Astrocyte (in vitro differentiated cells and primary cell): ENCODE measurements at regions not wholly inside any gene's neighbourhood (a gene's known extent, or its start where the extent isn't known, plus 50 kb on each side); places are given as distances from the start of the nearest gene placed in this dataset.

Source experiments
- DNase-seq: peaks from one replicate; pipeline ENCODE4 v3.0.0-alpha.2; 2010; ENCODE audit warnings: low read depth
- FAIRE-seq: peaks from 2 replicates; lab custom pipeline; 2011; peaks lifted over from hg19 to GRCh38; lab: Jason Lieb, UNC
- H2AFZ ChIP-seq: 2 replicates; pipeline ENCODE4 v1.6.0; 2012; ENCODE audit warnings: low read depth, low read length, inconsistent platforms
- H3K27ac ChIP-seq: 2 replicates; pipeline ENCODE4 v1.5.1; 2011; ENCODE audit warnings: low read depth, low read length, inconsistent platforms
- H3K27me3 ChIP-seq: 2 replicates; pipeline ENCODE4 v1.6.0; 2011; ENCODE audit warnings: low read length, inconsistent platforms; ENCODE audit not compliant: insufficient read depth
- H3K36me3 ChIP-seq: 2 replicates; pipeline ENCODE4 v1.5.1; 2011; ENCODE audit warnings: low read length, inconsistent platforms; ENCODE audit not compliant: insufficient read depth
- H3K4me1 ChIP-seq: 2 replicates; pipeline ENCODE4 v1.5.1; 2011; ENCODE audit warnings: low read length, inconsistent platforms; ENCODE audit not compliant: insufficient read depth
- H3K4me2 ChIP-seq: 2 replicates; pipeline ENCODE4 v1.6.0; 2012; ENCODE audit warnings: low read length, inconsistent platforms
- H3K4me3 ChIP-seq: 2 replicates; pipeline ENCODE4 v1.5.1; 2011; ENCODE audit warnings: low read depth, mild to moderate bottlenecking, low read length, inconsistent platforms; ENCODE audit not compliant: insufficient read depth
- H3K79me2 ChIP-seq: 2 replicates; pipeline ENCODE4 v1.6.0; 2012; ENCODE audit warnings: mild to moderate bottlenecking, low read length, inconsistent platforms; ENCODE audit not compliant: insufficient read depth
- H3K9ac ChIP-seq: 2 replicates; pipeline ENCODE4 v1.6.0; 2012; ENCODE audit warnings: mild to moderate bottlenecking, low read length, inconsistent platforms
- H3K9me3 ChIP-seq: 2 replicates; pipeline ENCODE4 v1.5.1; 2012; ENCODE audit warnings: low read depth, mild to moderate bottlenecking, low read length, inconsistent platforms; ENCODE audit not compliant: insufficient read depth
- H4K20me1 ChIP-seq: 2 replicates; pipeline ENCODE4 v1.6.0; 2012; ENCODE audit warnings: low read length, inconsistent platforms; ENCODE audit not compliant: insufficient read depth
- H3K27ac Mint-ChIP-seq: one replicate; pipeline ENCODE4 v1.8.0; 2021; ENCODE audit warnings: mild to moderate bottlenecking, mixed read lengths; ENCODE audit not compliant: unreplicated experiment
- H3K27me3 Mint-ChIP-seq: one replicate; pipeline ENCODE4 v1.8.0; 2021; ENCODE audit warnings: low read depth, mixed read lengths; ENCODE audit not compliant: unreplicated experiment
- H3K36me3 Mint-ChIP-seq: one replicate; pipeline ENCODE4 v1.8.0; 2021; ENCODE audit warnings: low read depth, mixed read lengths; ENCODE audit not compliant: unreplicated experiment
- H3K4me1 Mint-ChIP-seq: one replicate; pipeline ENCODE4 v1.8.0; 2021; ENCODE audit warnings: low read depth, mixed read lengths; ENCODE audit not compliant: unreplicated experiment
- H3K4me3 Mint-ChIP-seq: one replicate; pipeline ENCODE4 v1.8.0; 2021; ENCODE audit warnings: mild to moderate bottlenecking, moderate library complexity, mixed read lengths; ENCODE audit not compliant: unreplicated experiment
- H3K9me3 Mint-ChIP-seq: one replicate; pipeline ENCODE4 v1.8.0; 2021; ENCODE audit warnings: mild to moderate bottlenecking, mixed read lengths; ENCODE audit not compliant: unreplicated experiment
- EZH2 ChIP-seq: IDR thresholded peaks from 2 replicates; pipeline ENCODE4 v1.6.1; 2012; ENCODE audit warnings: mild to moderate bottlenecking, low read length, inconsistent platforms; ENCODE audit not compliant: insufficient read depth
- TF ChIP-seq, protein P1 (sequence below): IDR thresholded peaks from 2 replicates; pipeline ENCODE4 v1.5.1; 2011; ENCODE audit warnings: low read depth, mild to moderate bottlenecking, inconsistent platforms, low read length, moderate library complexity; ENCODE audit not compliant: insufficient read depth

DNA sequence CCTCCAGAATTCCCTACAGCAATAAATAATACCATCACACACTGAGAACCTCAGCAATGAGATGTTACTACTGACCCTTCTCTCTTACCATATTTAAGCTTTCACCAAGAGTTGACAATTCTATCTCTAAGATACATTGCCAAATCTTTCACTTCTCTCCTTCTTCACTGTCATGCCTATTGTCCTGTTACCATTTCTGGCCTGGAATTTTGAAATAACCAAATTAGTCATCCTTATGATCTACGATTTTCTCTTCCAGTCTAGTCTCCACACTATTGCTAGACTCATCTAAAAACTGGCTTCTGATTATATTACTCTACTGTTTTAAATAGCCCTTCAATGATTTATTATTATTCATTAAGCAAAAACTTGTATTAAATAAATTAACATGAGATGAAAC is 656.1 kb upstream of the ADGRL4 start:
- H3K9me3 Mint-ChIP-seq: peaks cover 2% of the 10 kb centered on the region
- H2AFZ ChIP-seq: no peak overlapping the region
- H3K9ac ChIP-seq: no peak overlapping the region
- peaks cover 15% of the 10 kb centered on the region for H3K4me1 Mint-ChIP-seq
- H3K4me3 ChIP-seq: no peak overlapping the region
- DNase-seq (no peak), FAIRE-seq (no peak)
- no peaks in the 10 kb centered on the region for H3K79me2 ChIP-seq
- no peaks in the 10 kb centered on the region for H3K36me3 Mint-ChIP-seq
- H3K4me1 ChIP-seq: no peaks in the 10 kb centered on the region
- no peaks in the 10 kb centered on the region for H3K9me3 ChIP-seq
- TF ChIP-seq, protein P1, sequence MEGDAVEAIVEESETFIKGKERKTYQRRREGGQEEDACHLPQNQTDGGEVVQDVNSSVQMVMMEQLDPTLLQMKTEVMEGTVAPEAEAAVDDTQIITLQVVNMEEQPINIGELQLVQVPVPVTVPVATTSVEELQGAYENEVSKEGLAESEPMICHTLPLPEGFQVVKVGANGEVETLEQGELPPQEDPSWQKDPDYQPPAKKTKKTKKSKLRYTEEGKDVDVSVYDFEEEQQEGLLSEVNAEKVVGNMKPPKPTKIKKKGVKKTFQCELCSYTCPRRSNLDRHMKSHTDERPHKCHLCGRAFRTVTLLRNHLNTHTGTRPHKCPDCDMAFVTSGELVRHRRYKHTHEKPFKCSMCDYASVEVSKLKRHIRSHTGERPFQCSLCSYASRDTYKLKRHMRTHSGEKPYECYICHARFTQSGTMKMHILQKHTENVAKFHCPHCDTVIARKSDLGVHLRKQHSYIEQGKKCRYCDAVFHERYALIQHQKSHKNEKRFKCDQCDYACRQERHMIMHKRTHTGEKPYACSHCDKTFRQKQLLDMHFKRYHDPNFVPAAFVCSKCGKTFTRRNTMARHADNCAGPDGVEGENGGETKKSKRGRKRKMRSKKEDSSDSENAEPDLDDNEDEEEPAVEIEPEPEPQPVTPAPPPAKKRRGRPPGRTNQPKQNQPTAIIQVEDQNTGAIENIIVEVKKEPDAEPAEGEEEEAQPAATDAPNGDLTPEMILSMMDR: no peak
- TF ChIP-seq EZH2: no peak
- no peaks in the 10 kb centered on the region for H4K20me1 ChIP-seq
- H3K36me3 ChIP-seq: no peaks in the 10 kb centered on the region
- no peak overlapping the region for H3K4me3 Mint-ChIP-seq
- H3K27ac ChIP-seq: no peak overlapping the region
- H3K27me3 ChIP-seq: no peaks in the 10 kb centered on the region
- no peaks in the 10 kb centered on the region for H3K27me3 Mint-ChIP-seq
- H3K4me2 ChIP-seq: no peak overlapping the region
- no peak overlapping the region for H3K27ac Mint-ChIP-seq

DNA sequence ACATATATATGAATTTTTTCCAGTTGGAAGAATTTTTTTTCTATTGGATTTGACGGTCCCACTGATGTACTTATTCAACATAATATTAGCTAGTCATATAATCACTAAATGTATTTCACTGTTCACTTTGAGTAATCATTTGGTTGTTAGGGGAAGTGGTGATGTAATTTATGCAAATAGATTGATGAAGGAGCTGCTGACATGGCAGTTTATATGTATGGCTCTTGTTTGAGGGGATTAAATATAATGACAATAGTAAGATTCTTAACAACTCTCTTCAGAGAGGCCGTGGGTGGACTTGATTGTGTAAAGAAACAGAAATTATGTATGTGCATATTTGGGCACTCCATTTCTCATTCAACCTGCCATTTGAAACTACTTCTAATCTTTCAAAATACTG is 653.6 kb upstream of the ADGRL4 start:
- no peaks in the 10 kb centered on the region for H3K79me2 ChIP-seq
- no peak overlapping the region for H2AFZ ChIP-seq
- DNase-seq: no peak
- TF ChIP-seq EZH2: no peak
- TF ChIP-seq, protein P1: no peak
- FAIRE-seq: no peak
- no peak overlapping the region for H3K27ac Mint-ChIP-seq
- no peak overlapping the region for H3K4me3 Mint-ChIP-seq
- H3K4me1 ChIP-seq: no peaks in the 10 kb centered on the region
- H3K4me1 Mint-ChIP-seq: peaks cover 15% of the 10 kb centered on the region
- no peaks in the 10 kb centered on the region for H3K27me3 Mint-ChIP-seq
- H3K9ac ChIP-seq: no peak overlapping the region
- no peak overlapping the region for H3K4me2 ChIP-seq
- H3K36me3 ChIP-seq: no peaks in the 10 kb centered on the region
- no peak overlapping the region for H3K4me3 ChIP-seq
- no peak overlapping the region for H3K27ac ChIP-seq
- no peaks in the 10 kb centered on the region for H3K9me3 ChIP-seq
- no peaks in the 10 kb centered on the region for H3K27me3 ChIP-seq
- H3K36me3 Mint-ChIP-seq: no peaks in the 10 kb centered on the region
- no peaks in the 10 kb centered on the region for H4K20me1 ChIP-seq
- no peaks in the 10 kb centered on the region for H3K9me3 Mint-ChIP-seq

DNA sequence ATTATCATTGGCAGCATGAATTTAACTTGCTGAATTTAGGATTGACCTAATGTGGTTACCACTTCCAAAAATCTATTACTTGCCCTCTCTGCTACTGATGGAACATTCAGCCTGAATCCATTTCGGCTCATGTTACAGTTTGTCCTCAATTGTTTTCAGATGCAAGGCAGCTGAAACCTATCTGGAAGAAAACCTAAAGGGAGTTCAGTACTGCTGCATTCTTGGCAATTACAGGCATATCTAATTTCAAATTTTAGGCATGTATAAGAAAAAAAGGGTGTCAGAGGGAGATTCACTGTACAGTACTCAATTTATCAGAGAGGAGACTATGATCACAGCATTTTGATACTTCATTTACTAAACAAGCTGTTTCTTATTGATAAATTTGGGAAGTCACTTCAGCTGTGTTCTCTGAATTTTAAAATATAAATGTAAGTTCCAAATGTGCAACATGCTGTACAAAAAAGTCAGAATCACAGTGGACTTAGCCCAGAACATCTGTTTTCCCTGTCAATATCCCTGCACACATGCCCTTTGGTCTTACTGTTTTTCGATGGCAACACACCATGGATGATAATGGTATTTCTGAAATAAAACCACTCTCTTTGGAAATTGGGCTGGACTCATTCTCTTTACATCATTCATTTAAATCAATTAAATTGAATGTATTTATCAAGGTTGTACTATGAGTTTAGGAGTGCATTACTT is 651.6 kb upstream of the ADGRL4 start:
- DNase-seq (no peak), FAIRE-seq (no peak)
- H3K79me2 ChIP-seq: no peaks in the 10 kb centered on the region
- H3K4me1 ChIP-seq: no peaks in the 10 kb centered on the region
- no peaks in the 10 kb centered on the region for H3K9me3 ChIP-seq
- no peaks in the 10 kb centered on the region for H3K27me3 ChIP-seq
- no peaks in the 10 kb centered on the region for H3K36me3 Mint-ChIP-seq
- no peaks in the 10 kb centered on the region for H3K36me3 ChIP-seq
- no peak overlapping the region for H3K9ac ChIP-seq
- H3K4me3 Mint-ChIP-seq: no peak overlapping the region
- H3K4me2 ChIP-seq: no peak overlapping the region
- H2AFZ ChIP-seq: no peak overlapping the region
- no peaks in the 10 kb centered on the region for H3K27me3 Mint-ChIP-seq
- no peaks in the 10 kb centered on the region for H3K9me3 Mint-ChIP-seq
- peaks cover 2% of the 10 kb centered on the region for H3K4me1 Mint-ChIP-seq
- H4K20me1 ChIP-seq: no peaks in the 10 kb centered on the region
- no peak overlapping the region for H3K27ac ChIP-seq
- TF ChIP-seq, protein P1: no peak
- no peak for TF ChIP-seq EZH2
- H3K27ac Mint-ChIP-seq: no peak overlapping the region
- H3K4me3 ChIP-seq: no peak overlapping the region
